Hepatocyte (in vitro differentiated cells): ENCODE measurements at regions not wholly inside any gene's neighbourhood (a gene's known extent, or its start where the extent isn't known, plus 50 kb on each side); places are given as distances from the start of the nearest gene placed in this dataset.

Experiments
- CTCF ChIP-seq: fragments of 200-600 bp; sonication (generic); IDR thresholded peaks from 2 replicates; pipeline ENCODE4 v1.5.1; 2016; ENCODE audit warnings: antibody characterized with exemption, mild to moderate bottlenecking; ENCODE audit not compliant: poor library complexity
- EZH2 ChIP-seq: fragments of 200-600 bp; sonication (generic); IDR thresholded peaks from 2 replicates; pipeline ENCODE4 v1.6.1; 2016; ENCODE audit warnings: antibody characterized with exemption, mild to moderate bottlenecking, borderline replicate concordance
- EZH2phosphoT487 ChIP-seq: fragments of 200-600 bp; sonication (generic); IDR thresholded peaks from one replicate; pipeline ENCODE4 v1.6.1; 2018; ENCODE audit warnings: antibody characterized with exemption, mild to moderate bottlenecking, low read depth, moderate library complexity; ENCODE audit not compliant: unreplicated experiment, severe bottlenecking

- TF ChIP-seq CTCF (no peak), EZH2phosphoT487 (no peak), EZH2 (no peak)
These were observed 264.2 kb downstream of the IRX2 start for GRCh38 chr5:2487152-2487763.
